Body of pancreas (tissue), 4 donors: ENCODE measurements at regions not wholly inside any gene's neighbourhood (a gene's known extent, or its start where the extent isn't known, plus 50 kb on each side); places are given as distances from the start of the nearest gene placed in this dataset.

Experiments
- POLR2A ChIP-seq, 3 donors: fragments of 450-650 bp; IDR thresholded peaks; one replicate each; pipeline ENCODE4 v1.6.1; 2016; ENCODE audit warnings: antibody characterized with exemption in 3 of 3, mild to moderate bottlenecking in 2 of 3
- TF ChIP-seq, protein P1 (sequence below), 7 experiments: fragments of 450-650 bp in 4 of 7; fragments of 200-600 bp in 3 of 7; sonication (generic) in 3 of 7; IDR thresholded peaks; one replicate each; pipeline ENCODE4 v1.5.1; 2016 to 2019; ENCODE audit warnings: antibody characterized with exemption in 7 of 7

DNA sequence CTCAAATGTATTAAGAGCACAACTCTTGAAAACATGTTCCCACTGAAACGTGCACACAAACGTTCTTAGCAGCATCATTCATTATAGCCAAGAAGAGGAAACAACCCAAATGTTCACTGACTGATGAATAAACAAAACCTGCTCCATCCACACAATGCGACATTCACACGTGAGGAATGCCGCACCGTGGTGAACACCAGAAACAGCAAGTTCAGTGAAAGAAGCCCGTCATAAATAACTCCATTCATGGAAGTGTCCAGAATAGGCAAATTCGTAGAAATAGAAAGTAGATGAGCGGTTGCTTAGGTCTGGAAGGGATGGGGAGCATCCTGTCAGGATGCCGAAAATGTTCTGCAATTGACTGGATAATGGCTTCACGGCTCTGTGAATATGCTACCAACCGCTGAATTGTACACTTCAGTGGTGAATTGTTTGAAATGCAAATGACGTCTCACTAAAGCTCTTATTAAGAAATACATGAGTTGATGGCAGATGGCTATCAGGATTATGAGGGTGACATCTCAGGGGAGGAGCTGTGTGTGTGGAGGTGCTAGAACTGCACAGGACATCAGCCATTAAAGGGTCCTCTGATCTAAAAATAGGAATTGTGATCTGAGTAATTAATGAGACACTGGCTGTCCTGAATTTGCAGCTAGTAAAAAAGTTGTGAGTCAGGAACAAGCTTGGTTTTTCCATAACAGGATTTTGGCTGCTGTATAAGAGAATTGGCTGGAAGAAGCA lies 771.0 kb downstream of the KCNJ18 start:
- TF ChIP-seq, protein P1, sequence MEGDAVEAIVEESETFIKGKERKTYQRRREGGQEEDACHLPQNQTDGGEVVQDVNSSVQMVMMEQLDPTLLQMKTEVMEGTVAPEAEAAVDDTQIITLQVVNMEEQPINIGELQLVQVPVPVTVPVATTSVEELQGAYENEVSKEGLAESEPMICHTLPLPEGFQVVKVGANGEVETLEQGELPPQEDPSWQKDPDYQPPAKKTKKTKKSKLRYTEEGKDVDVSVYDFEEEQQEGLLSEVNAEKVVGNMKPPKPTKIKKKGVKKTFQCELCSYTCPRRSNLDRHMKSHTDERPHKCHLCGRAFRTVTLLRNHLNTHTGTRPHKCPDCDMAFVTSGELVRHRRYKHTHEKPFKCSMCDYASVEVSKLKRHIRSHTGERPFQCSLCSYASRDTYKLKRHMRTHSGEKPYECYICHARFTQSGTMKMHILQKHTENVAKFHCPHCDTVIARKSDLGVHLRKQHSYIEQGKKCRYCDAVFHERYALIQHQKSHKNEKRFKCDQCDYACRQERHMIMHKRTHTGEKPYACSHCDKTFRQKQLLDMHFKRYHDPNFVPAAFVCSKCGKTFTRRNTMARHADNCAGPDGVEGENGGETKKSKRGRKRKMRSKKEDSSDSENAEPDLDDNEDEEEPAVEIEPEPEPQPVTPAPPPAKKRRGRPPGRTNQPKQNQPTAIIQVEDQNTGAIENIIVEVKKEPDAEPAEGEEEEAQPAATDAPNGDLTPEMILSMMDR (IDR thresholded peaks at IDR 0.05): no peak
- TF ChIP-seq POLR2A (IDR thresholded peaks at IDR 0.05): no peak
